ENCODE measurements at regions not wholly inside any gene's neighbourhood (a gene's known extent, or its start where the extent isn't known, plus 50 kb on each side); places are given as distances from the start of the nearest gene placed in this dataset.

- intact Hi-C loops (cut with DNase I, micrococcal nuclease), result no loop called here
- no peak for DNase-seq
- ATAC-seq, result no peak
These were observed 256.5 kb downstream of the TTLL7 start for GRCh38 chr1:83742446-83742845.

GRCh38 chr1:83741770-83742169, 257.2 kb downstream of the TTLL7 start:
- intact Hi-C loops (cut with DNase I, micrococcal nuclease), result no loop called here
- ATAC-seq (no peak), DNase-seq (no peak)

GRCh38 chr1:83741348-83741747, 257.6 kb downstream of the TTLL7 start:
- intact Hi-C loops (cut with DNase I, micrococcal nuclease), result no loop called here
- no peak for ATAC-seq

GRCh38 chr1:83735526-83735925, 263.4 kb downstream of the TTLL7 start:
- intact Hi-C loops (cut with DNase I, micrococcal nuclease), result no loop called here
- ATAC-seq (no peak), DNase-seq (no peak)

More at GRCh38 chr1:83741348-83741747, 257.6 kb downstream of the TTLL7 start:
- no peak for DNase-seq

GRCh38 chr1:83734420-83734819, 264.5 kb downstream of the TTLL7 start:
- intact Hi-C loops (cut with DNase I, micrococcal nuclease), result no loop called here
- ATAC-seq, result no peak
- DNase-seq, result no peak

GRCh38 chr1:83725735-83726360, 273.1 kb downstream of the TTLL7 start:
- intact Hi-C loops (cut with DNase I, micrococcal nuclease), result no loop called here

GRCh38 chr1:83718338-83718737, 280.6 kb downstream of the TTLL7 start:
- ATAC-seq (no peak), DNase-seq (no peak)
- intact Hi-C loops (cut with DNase I, micrococcal nuclease), result no loop called here

More at GRCh38 chr1:83725735-83726360, 273.1 kb downstream of the TTLL7 start:
- DNase-seq (no peak), ATAC-seq (no peak)

GRCh38 chr1:83717785-83718184, 281.1 kb downstream of the TTLL7 start:
- DNase-seq, result no peak
- ATAC-seq, result no peak
- intact Hi-C loops (cut with DNase I, micrococcal nuclease), result no loop called here

GRCh38 chr1:83716641-83717040, 282.3 kb downstream of the TTLL7 start:
- no peak for ATAC-seq
- no peak for DNase-seq
- intact Hi-C loops (cut with DNase I, micrococcal nuclease), result no loop called here

GRCh38 chr1:83715550-83715949, 283.4 kb downstream of the TTLL7 start:
- DNase-seq (no peak), ATAC-seq (no peak)
- intact Hi-C loops (cut with DNase I, micrococcal nuclease), result no loop called here

- intact Hi-C loops (cut with DNase I, micrococcal nuclease), result no loop called here
- no peak for DNase-seq
- no peak for ATAC-seq
These were observed 289.3 kb downstream of the TTLL7 start for GRCh38 chr1:83709662-83710061.

- DNase-seq, result no peak
- intact Hi-C loops (cut with DNase I, micrococcal nuclease), result no loop called here
- no peak for ATAC-seq
These were observed 292.5 kb downstream of the TTLL7 start for GRCh38 chr1:83706354-83706938.

- no peak for ATAC-seq
- no peak for DNase-seq
- intact Hi-C loops (cut with DNase I, micrococcal nuclease), result no loop called here
These were observed 293.8 kb downstream of the TTLL7 start for GRCh38 chr1:83705091-83705490.

- DNase-seq, result no peak
- intact Hi-C loops (cut with DNase I, micrococcal nuclease), result no loop called here
- ATAC-seq, result no peak
These were observed 294.6 kb downstream of the TTLL7 start for GRCh38 chr1:83704350-83704749.

- intact Hi-C loops (cut with DNase I, micrococcal nuclease), result no loop called here
- DNase-seq, result no peak
These were observed 296.6 kb downstream of the TTLL7 start for GRCh38 chr1:83702356-83702755.

GRCh38 chr1:83701355-83701754, 297.6 kb downstream of the TTLL7 start:
- DNase-seq, result no peak
- ATAC-seq, result no peak
- intact Hi-C loops (cut with DNase I, micrococcal nuclease), result no loop called here

More at GRCh38 chr1:83702356-83702755, 296.6 kb downstream of the TTLL7 start:
- ATAC-seq, result no peak

- ATAC-seq (no peak), DNase-seq (no peak)
- intact Hi-C loops (cut with DNase I, micrococcal nuclease), result no loop called here
These were observed 300.3 kb downstream of the TTLL7 start for GRCh38 chr1:83698644-83699043.

GRCh38 chr1:83697961-83698360, 301.0 kb downstream of the TTLL7 start:
- ATAC-seq (no peak), DNase-seq (no peak)
- intact Hi-C loops (cut with DNase I, micrococcal nuclease), result no loop called here

GRCh38 chr1:83697220-83697619, 301.7 kb downstream of the TTLL7 start:
- intact Hi-C loops (cut with DNase I, micrococcal nuclease), result no loop called here
- DNase-seq (no peak), ATAC-seq (no peak)

GRCh38 chr1:83694449-83694848, 304.5 kb downstream of the TTLL7 start:
- no peak for ATAC-seq
- no peak for DNase-seq
- intact Hi-C loops (cut with DNase I, micrococcal nuclease), result no loop called here

All from left colon (tissue), 2 donors.